CD4-positive, alpha-beta T cell treated with Interleukin-6 for 4 hours (primary cell): ENCODE measurements at regions not wholly inside any gene's neighbourhood (a gene's known extent, or its start where the extent isn't known, plus 50 kb on each side); places are given as distances from the start of the nearest gene placed in this dataset.

Experiments used
- DNase-seq: peaks from one replicate; pipeline ENCODE4 v3.0.0-alpha.2; 2020; ENCODE audit warnings: mixed read lengths

GRCh38 chr18:60982329-60982695 is 350.9 kb upstream of the CDH20 start:
- no peak for DNase-seq

- DNase-seq = no peak
Measured at GRCh38 chr18:60982928-60983327, 350.3 kb upstream of the CDH20 start.

- DNase-seq = no peak
Measured at GRCh38 chr18:60984510-60984909, 348.7 kb upstream of the CDH20 start.

- no peak for DNase-seq
Measured at GRCh38 chr18:60987963-60988362, 345.3 kb upstream of the CDH20 start.

GRCh38 chr18:60996326-60996725 is 336.9 kb upstream of the CDH20 start:
- DNase-seq = no peak

GRCh38 chr18:60996822-60997221 is 336.4 kb upstream of the CDH20 start:
- DNase-seq = no peak

- DNase-seq = no peak
Measured at GRCh38 chr18:61001138-61001537, 332.1 kb upstream of the CDH20 start.

- no peak for DNase-seq
Measured at GRCh38 chr18:61006687-61007224, 326.5 kb upstream of the CDH20 start.

GRCh38 chr18:61019338-61020301 is 313.6 kb upstream of the CDH20 start:
- DNase-seq = no peak

GRCh38 chr18:61025596-61025995 is 307.6 kb upstream of the CDH20 start:
- no peak for DNase-seq

GRCh38 chr18:61031626-61032025 is 301.6 kb upstream of the CDH20 start:
- DNase-seq = no peak

- DNase-seq = no peak
Measured at GRCh38 chr18:61034580-61034979, 298.6 kb upstream of the CDH20 start.

GRCh38 chr18:61039251-61039650 is 294.0 kb upstream of the CDH20 start:
- DNase-seq = no peak

- DNase-seq = no peak
Measured at GRCh38 chr18:61047794-61048193, 285.4 kb upstream of the CDH20 start.

GRCh38 chr18:61057443-61057842 is 275.8 kb upstream of the CDH20 start:
- no peak for DNase-seq

- DNase-seq = no peak
Measured at GRCh38 chr18:61062258-61062657, 271.0 kb upstream of the CDH20 start.

GRCh38 chr18:61064911-61065310 is 268.3 kb upstream of the CDH20 start:
- DNase-seq = no peak

GRCh38 chr18:61076986-61077385 is 256.2 kb upstream of the CDH20 start:
- DNase-seq = no peak

GRCh38 chr18:61079714-61080113 is 253.5 kb upstream of the CDH20 start:
- DNase-seq = no peak

- DNase-seq = no peak
Measured at GRCh38 chr18:61080954-61081528, 252.2 kb upstream of the CDH20 start.

GRCh38 chr18:61082976-61083630 is 250.1 kb upstream of the CDH20 start:
- DNase-seq = no peak

GRCh38 chr18:61085036-61085435 is 248.2 kb upstream of the CDH20 start:
- no peak for DNase-seq

- DNase-seq = no peak
Measured at GRCh38 chr18:61085761-61086160, 247.5 kb upstream of the CDH20 start.

- DNase-seq = no peak
Measured at GRCh38 chr18:61086657-61087056, 246.6 kb upstream of the CDH20 start.
